T-helper 2 cell treated with Interferon-gamma antibody and Interleukin-4, amounts not matched to agents 100 ng/mL and 5 ng/mL, for 36 hours (primary cell): ENCODE measurements at regions not wholly inside any gene's neighbourhood (a gene's known extent, or its start where the extent isn't known, plus 50 kb on each side); places are given as distances from the start of the nearest gene placed in this dataset.
"Not testable (repeated sequence)": the region's sequence is repeated elsewhere in the genome, so short reads cannot be mapped to it uniquely, and the experiment has no call there.

Source experiments
- intact Hi-C: fragments of 100-400 bp; cut with micrococcal nuclease; formaldehyde crosslinking; loops from one replicate; pipeline ENCODE4 v1.15.1; 2023

DNA sequence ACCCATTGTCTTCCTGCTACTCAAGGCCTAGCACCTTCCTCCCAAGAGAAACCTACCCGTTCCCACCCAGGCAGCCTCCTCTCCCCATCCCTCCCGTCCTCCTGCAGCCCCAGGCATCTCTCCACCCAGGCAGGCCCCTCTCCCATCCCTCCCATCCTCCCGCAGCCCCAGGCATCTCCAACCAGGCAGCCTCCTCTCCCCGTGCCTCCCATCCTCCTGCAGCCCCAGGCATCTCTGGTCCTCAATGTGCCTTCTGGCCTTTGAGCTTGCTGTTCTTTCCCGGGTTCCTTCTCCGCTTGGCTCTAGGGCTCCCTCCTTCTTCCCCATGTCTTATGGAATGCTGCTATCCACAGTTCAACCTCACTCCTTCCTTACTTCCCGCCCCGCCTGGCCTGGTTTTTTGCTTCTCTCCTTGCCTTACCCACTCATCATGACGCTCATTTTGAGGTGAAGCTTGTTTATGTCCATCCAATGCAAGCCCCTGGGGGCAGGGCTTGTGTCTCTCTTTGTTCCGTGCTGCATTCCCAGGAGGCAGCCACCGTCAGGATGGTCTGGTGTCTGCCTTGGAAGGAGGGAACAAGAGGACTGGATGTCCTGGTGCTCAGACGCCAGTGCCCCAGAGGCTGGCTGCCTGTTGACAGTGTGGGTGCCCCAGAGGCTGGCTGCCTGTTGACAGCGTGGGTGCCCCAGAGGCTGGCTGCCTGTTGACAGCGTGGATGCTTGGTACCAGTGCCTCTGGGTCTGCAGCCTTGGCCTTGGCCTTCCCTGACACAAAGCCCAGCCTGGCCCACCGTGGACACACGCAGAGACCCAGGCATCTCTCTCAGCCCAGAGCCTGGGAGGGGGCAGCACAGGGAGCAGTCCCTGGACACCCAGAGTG is 815.7 kb downstream of the BRD1 start:
- intact Hi-C loops = no loop called here

GRCh38 chr22:49011379-49011768 is 816.3 kb downstream of the BRD1 start:
- intact Hi-C loops = no loop called here

DNA sequence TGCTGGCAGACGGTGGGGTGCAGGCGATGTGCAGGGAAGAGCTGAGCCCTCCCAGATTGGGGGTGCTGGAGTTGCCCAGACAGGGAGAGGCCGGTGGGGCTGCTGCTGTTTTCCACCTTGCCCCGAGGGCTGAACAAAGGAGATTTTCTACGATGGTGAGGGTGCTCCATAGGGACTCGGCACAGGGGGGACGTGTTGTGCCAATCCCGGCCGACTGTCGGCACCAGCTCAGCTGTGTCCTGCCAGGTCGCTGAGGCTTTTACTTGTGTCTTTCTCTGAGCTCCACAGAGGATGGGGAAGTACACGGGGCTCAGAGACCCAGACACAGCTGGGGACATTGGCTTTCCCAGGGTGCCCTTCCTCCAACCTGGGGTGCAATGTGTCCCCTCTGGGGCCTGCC is 816.8 kb downstream of the BRD1 start:
- intact Hi-C loops = no loop called here

DNA sequence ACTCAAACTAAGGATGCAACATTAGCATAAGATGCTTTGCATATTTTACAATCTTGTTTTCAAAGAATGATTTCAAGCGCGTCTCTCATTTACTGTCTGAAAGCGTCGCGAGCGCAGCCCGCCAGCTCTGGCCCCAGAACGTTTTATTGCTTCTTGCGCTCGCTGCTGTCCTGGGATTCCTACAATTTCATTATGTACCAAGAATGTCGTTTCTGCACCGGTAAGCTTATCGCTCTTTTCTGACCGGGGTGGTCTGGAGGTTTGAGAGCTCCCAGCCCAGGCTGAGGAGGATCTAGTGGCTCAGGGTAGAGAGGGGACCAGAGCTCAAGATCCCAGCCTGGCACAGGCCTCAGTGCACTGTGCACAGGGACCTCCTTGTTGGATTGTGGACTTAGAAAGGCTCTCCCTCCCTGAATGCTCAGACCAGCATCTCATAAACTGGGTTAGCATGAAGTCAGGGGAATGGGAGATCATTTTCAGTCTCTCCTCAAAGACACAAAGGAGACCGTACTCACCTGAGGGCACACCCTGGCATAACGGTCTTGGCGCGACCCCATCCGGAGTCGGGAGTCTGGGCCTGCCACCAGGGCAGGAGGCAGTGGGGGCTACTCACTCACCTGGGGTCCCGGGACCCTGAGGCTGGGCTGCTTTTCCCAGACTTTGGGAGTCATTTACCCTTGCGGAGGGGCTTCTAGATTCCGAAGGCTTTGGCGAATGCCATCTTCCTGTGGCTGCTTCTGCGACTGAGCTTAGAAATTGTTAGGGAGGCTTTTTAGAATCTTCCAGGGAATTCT is 817.4 kb downstream of the BRD1 start:
- intact Hi-C loops = no loop called here

- intact Hi-C loops = no loop called here
Measured at GRCh38 chr22:49009359-49010063, 818.2 kb downstream of the BRD1 start.

- intact Hi-C loops = no loop called here
Measured at GRCh38 chr22:49008682-49009235, 818.9 kb downstream of the BRD1 start.

GRCh38 chr22:49007013-49007653 is 820.5 kb downstream of the BRD1 start:
- intact Hi-C loops = no loop called here

GRCh38 chr22:49006207-49007012 is 821.3 kb downstream of the BRD1 start:
- intact Hi-C loops = no loop called here

DNA sequence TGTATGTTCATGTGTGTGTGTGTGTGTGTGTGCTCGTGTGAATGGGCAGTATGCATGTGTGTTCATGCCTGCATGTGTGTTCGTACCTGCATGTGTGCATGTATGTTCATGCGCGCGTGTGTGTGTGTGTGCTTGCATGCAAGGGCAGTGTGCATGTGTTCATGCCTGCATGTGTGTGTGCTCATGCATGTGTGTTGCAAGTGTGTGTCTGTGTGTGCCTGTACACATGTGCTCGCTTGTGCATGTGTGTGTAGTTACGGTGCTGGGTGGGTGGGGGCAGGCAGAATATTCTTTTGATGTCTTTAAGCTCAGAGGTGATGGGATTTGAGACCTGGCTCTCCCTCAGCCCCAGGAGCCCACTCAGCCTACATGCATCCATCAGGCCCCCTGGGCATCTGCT is 822.1 kb downstream of the BRD1 start:
- intact Hi-C loops = no loop called here

- intact Hi-C loops = no loop called here
Measured at GRCh38 chr22:49004484-49005399, 822.9 kb downstream of the BRD1 start.

DNA sequence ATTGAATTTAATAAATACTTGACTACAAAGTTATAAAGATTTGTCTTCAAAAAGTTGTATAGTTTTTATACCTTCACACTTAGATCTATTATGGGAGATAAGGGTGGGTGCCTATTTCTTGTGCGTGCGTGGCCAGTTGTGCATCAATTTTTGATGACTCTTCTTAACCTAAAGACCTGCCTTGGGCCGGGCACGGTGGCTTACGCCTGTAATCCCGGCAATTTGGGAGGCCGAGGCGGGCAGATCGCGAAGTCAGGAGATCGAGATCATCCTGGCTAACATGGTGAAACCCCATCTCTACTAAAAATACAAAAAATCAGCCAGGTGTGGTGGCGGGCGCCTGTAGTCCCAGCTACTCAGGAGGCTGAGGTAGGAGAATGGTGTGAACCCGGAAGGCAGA is 830.1 kb downstream of the BRD1 start:
- intact Hi-C loops = not testable (repeated sequence)

DNA sequence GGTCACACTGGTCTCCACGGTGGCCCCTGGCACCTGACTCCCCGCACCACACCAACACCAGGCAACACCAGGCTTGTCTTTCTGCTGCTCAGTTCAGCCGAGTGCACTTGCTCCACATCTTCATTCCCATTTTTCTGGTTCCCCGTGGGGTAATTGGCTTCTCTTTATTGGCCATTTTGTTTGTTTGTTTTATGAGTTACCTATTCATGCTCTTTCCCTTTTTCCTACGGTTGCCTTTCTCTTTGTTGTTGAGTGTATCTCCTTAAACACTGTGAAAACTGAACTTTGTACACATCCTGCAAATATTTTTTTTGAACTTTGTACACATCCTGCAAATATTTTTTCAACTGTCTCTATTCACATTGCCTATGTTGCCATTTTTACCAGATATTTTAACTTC is 834.0 kb downstream of the BRD1 start:
- intact Hi-C loops = no loop called here

GRCh38 chr22:48984639-48985038 is 843.0 kb downstream of the BRD1 start:
- intact Hi-C loops = no loop called here

DNA sequence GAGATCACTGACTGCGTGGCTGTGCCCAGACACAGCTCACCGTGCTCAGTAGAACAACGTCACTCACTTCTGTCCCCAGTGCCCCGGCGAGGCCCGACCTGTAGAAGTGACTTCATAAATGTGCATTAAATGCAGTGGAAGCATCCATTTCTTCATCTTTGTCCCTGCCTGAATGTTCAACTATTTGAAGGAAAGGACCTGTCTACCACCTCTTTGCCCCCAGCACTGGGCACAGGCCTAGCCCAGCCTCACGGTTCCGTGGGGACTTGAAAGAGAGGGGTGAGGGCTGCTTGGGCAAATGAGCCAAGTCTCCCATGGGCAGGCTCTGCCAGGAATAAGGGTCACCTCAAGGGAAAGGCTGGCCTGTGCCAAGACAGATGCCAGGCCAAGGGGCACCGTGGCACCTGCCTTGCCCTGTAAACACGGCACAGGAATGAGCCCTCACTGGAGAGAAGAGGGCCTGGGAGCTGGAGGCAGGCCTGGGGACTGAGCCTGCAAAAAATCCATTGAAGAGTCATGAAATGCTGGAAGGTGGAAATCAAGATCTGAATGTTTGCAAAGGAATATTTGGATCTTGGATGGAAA is 845.3 kb downstream of the BRD1 start:
- intact Hi-C loops = no loop called here

GRCh38 chr22:48981371-48982061 is 846.2 kb downstream of the BRD1 start:
- intact Hi-C loops = no loop called here

- intact Hi-C loops = no loop called here
Measured at GRCh38 chr22:48980918-48981317, 846.8 kb downstream of the BRD1 start.

DNA sequence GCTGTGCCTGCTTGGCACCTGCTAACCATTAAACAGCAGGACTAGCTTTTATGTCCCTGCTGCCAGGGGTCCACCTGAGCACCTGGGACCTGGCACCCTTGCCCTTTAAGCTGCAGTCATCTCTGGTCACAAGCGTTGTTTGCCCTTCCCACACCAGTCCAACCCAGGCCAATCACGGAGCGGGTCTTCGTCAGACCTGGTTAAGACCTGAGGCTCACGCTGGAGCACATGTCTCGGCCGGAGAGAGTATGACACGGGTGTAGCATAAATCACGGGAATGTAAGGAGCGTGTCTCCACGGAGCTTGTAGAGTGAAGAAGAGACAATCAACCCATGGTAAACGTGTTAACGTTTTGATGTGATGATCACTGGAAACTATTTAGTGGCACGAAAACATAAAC is 847.3 kb downstream of the BRD1 start:
- intact Hi-C loops = no loop called here

DNA sequence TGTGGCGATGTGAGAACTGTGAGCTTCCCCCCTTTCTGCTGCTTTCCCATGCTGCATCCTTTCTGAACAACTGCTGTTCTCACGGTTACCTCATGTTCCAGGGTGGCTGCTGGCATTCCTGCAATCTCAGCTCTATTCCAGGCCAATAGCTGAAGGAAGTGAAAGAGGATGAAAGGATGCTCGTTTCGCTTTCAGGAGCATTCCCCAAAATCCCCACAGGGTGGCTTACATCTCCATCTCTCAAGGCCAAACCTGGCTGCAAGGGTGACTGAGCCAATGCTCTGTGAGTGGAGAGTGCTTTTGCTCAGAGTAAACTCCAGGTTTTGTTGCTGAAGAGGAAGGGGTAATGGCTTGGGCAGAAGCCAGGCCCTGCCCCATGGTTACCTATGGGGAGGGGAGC is 848.2 kb downstream of the BRD1 start:
- intact Hi-C loops = no loop called here
